Esophagus (tissue), 2 donors: ENCODE measurements at regions not wholly inside any gene's neighbourhood (a gene's known extent, or its start where the extent isn't known, plus 50 kb on each side); places are given as distances from the start of the nearest gene placed in this dataset.
"Not testable (repeated sequence)": the region's sequence is repeated elsewhere in the genome, so short reads cannot be mapped to it uniquely, and the experiment has no call there.

Experiments used
- H3K27ac ChIP-seq, 2 donors: one replicate each; pipeline ENCODE4 v1.5.1; 2013; ENCODE audit warnings: low read depth in 2 of 2, mild to moderate bottlenecking in 2 of 2, inconsistent platforms in 1 of 2, low read length in 1 of 2, moderate library complexity in 1 of 2
- H3K27me3 ChIP-seq, 2 donors: one replicate each; pipeline ENCODE4 v1.6.1; 2013; ENCODE audit warnings: low read length in 2 of 2, control low read depth in 1 of 2, mild to moderate bottlenecking in 1 of 2; ENCODE audit not compliant: insufficient read depth in 2 of 2, control insufficient read depth in 1 of 2
- H3K36me3 ChIP-seq, 2 donors: one replicate each; pipeline ENCODE4 v1.6.1; 2013; ENCODE audit warnings: low read length in 1 of 2; ENCODE audit not compliant: control insufficient read depth in 2 of 2, insufficient read depth in 2 of 2
- H3K4me1 ChIP-seq, 2 donors: one replicate each; pipeline ENCODE4 v1.6.1; 2013; ENCODE audit warnings: low read length in 1 of 2; ENCODE audit not compliant: control insufficient read depth in 2 of 2, insufficient read depth in 2 of 2
- H3K4me3 ChIP-seq, 2 donors: one replicate each; pipeline ENCODE4 v1.5.1; 2013; ENCODE audit warnings: low read length in 2 of 2, mild to moderate bottlenecking in 2 of 2, low read depth in 1 of 2, moderate library complexity in 1 of 2
- H3K9me3 ChIP-seq, 2 donors: one replicate each; pipeline ENCODE4 v1.6.1; 2013; ENCODE audit warnings: mild to moderate bottlenecking in 2 of 2, low read depth in 1 of 2, low read length in 1 of 2, moderate library complexity in 1 of 2; ENCODE audit not compliant: control insufficient read depth in 2 of 2, insufficient read depth in 1 of 2
- WGBS, 2 donors: extraction: QIAGEN DNeasy Blood & Tissue Kit; methylation state at CpG; one replicate each; pipeline ENCODE4 v1.1.7; 2013; 5-methylcytosine and 5-hydroxymethylcytosine counted together
- donor health status: healthy with polysubstance abuse.
- donor health status: Bipolar disorder and iron deficiency.

- WGBS, 2 donors: 48 to 53% methylated on average over 24 of the region's 24 CpGs
- Histone ChIP-seq H3K4me1 (no peaks in the 10 kb centered on the region), H3K4me3 (no peak overlapping the region), H3K36me3 (no peaks in the 10 kb centered on the region), H3K27ac (no peak overlapping the region), H3K27me3 (no peaks in the 10 kb centered on the region), H3K9me3 (peaks cover 34 to 37% of the 10 kb centered on the region in 2 donors)
Observed at GRCh38 chr20:29878777-29879442, 1378.6 kb upstream of the DEFB115 start.

GRCh38 chr20:29881107-29881506 lies 1376.4 kb upstream of the DEFB115 start:
- H3K9me3 ChIP-seq: peaks cover 21 to 24% of the 10 kb centered on the region in 2 donors
- WGBS, 2 donors: 93 to 94% methylated on average over 1 of the region's 1 CpG
- not testable (repeated sequence) for H3K27ac ChIP-seq

GRCh38 chr20:29883514-29884219 lies 1373.8 kb upstream of the DEFB115 start:
- 69 to 70% methylated on average over 13 of the region's 13 CpGs for WGBS, 2 donors

More at GRCh38 chr20:29881107-29881506, 1376.4 kb upstream of the DEFB115 start:
- not testable (repeated sequence) for H3K4me3 ChIP-seq, H3K36me3 ChIP-seq, H3K27me3 ChIP-seq, H3K4me1 ChIP-seq

GRCh38 chr20:29884322-29884721 lies 1373.1 kb upstream of the DEFB115 start:
- 66 to 70% methylated on average over 3 of the region's 3 CpGs for WGBS, 2 donors
- H3K27me3 ChIP-seq, H3K36me3 ChIP-seq, H3K9me3 ChIP-seq, H3K4me3 ChIP-seq, H3K4me1 ChIP-seq, H3K27ac ChIP-seq: not testable (repeated sequence)

More at GRCh38 chr20:29883514-29884219, 1373.8 kb upstream of the DEFB115 start:
- not testable (repeated sequence) for H3K27me3 ChIP-seq, H3K4me3 ChIP-seq, H3K36me3 ChIP-seq, H3K27ac ChIP-seq, H3K4me1 ChIP-seq, H3K9me3 ChIP-seq

- not testable (repeated sequence) for H3K36me3 ChIP-seq, H3K27me3 ChIP-seq, H3K4me3 ChIP-seq, H3K9me3 ChIP-seq, H3K4me1 ChIP-seq, H3K27ac ChIP-seq
- WGBS, 2 donors: 58 to 63% methylated on average over 1 to 2 of the region's 3 CpGs
Observed at GRCh38 chr20:29885282-29886185, 1371.9 kb upstream of the DEFB115 start.

- H3K27me3 ChIP-seq, H3K27ac ChIP-seq, H3K9me3 ChIP-seq, H3K4me1 ChIP-seq, H3K36me3 ChIP-seq, H3K4me3 ChIP-seq: not testable (repeated sequence)
- 87 to 90% methylated on average over 5 of the region's 5 CpGs for whole genome bisulfite sequencing, 2 donors
Observed at GRCh38 chr20:29891555-29891954, 1365.9 kb upstream of the DEFB115 start.
